HG02642 (cell line): ENCODE measurements at regions not wholly inside any gene's neighbourhood (a gene's known extent, or its start where the extent isn't known, plus 50 kb on each side); places are given as distances from the start of the nearest gene placed in this dataset.
"Not testable (repeated sequence)": the region's sequence is repeated elsewhere in the genome, so short reads cannot be mapped to it uniquely, and the experiment has no call there.

Experiments used
- ATAC-seq: cut with Tn5 transposase; IDR thresholded peaks from one replicate; pipeline ENCODE4 v1.9.1; 2021; ENCODE audit warnings: mild to moderate bottlenecking; ENCODE audit not compliant: unreplicated experiment, poor library complexity

GRCh38 chr10:109156396-109156795 lies 766.9 kb downstream of the XPNPEP1 start:
- ATAC-seq = no peak

- ATAC-seq = no peak
Measured at GRCh38 chr10:109149666-109150350, 773.5 kb downstream of the XPNPEP1 start.

GRCh38 chr10:109127363-109127762 lies 795.9 kb downstream of the XPNPEP1 start:
- no peak for ATAC-seq

GRCh38 chr10:109126541-109126940 lies 796.8 kb downstream of the XPNPEP1 start:
- no peak for ATAC-seq

- no peak for ATAC-seq
Measured at GRCh38 chr10:109126016-109126415, 797.3 kb downstream of the XPNPEP1 start.

GRCh38 chr10:109115179-109115578 lies 808.1 kb downstream of the XPNPEP1 start:
- no peak for ATAC-seq

GRCh38 chr10:109114579-109114978 lies 808.7 kb downstream of the XPNPEP1 start:
- ATAC-seq = no peak

GRCh38 chr10:109106604-109107003 lies 816.7 kb downstream of the XPNPEP1 start:
- ATAC-seq = no peak

- no peak for ATAC-seq
Measured at GRCh38 chr10:109105725-109106124, 817.6 kb downstream of the XPNPEP1 start.

GRCh38 chr10:109104806-109105205 lies 818.5 kb downstream of the XPNPEP1 start:
- no peak for ATAC-seq

- ATAC-seq = no peak
Measured at GRCh38 chr10:109103278-109103677, 820.0 kb downstream of the XPNPEP1 start.

- ATAC-seq = no peak
Measured at GRCh38 chr10:109089779-109090178, 833.5 kb downstream of the XPNPEP1 start.

GRCh38 chr10:109071539-109071938 lies 851.8 kb downstream of the XPNPEP1 start:
- ATAC-seq = no peak

GRCh38 chr10:109070492-109070891 lies 852.8 kb downstream of the XPNPEP1 start:
- no peak for ATAC-seq

- ATAC-seq = no peak
Measured at GRCh38 chr10:109067031-109067430, 856.3 kb downstream of the XPNPEP1 start.

GRCh38 chr10:109065821-109066220 lies 857.5 kb downstream of the XPNPEP1 start:
- ATAC-seq = no peak

- no peak for ATAC-seq
Measured at GRCh38 chr10:109062371-109062770, 860.9 kb downstream of the XPNPEP1 start.

GRCh38 chr10:109055243-109055642 lies 868.1 kb downstream of the XPNPEP1 start:
- no peak for ATAC-seq

- no peak for ATAC-seq
Measured at GRCh38 chr10:109047856-109048255, 875.5 kb downstream of the XPNPEP1 start.

GRCh38 chr10:109046427-109046826 lies 876.9 kb downstream of the XPNPEP1 start:
- ATAC-seq = not testable (repeated sequence)

- no peak for ATAC-seq
Measured at GRCh38 chr10:109040622-109041021, 882.7 kb downstream of the XPNPEP1 start.

- ATAC-seq = no peak
Measured at GRCh38 chr10:109037978-109038377, 885.3 kb downstream of the XPNPEP1 start.
